Endothelial cell of umbilical vein (primary cell): ENCODE measurements at regions not wholly inside any gene's neighbourhood (a gene's known extent, or its start where the extent isn't known, plus 50 kb on each side); places are given as distances from the start of the nearest gene placed in this dataset.

Source experiments
- BruUV-seq: library from RNA; stranded (reverse); fragments of 400-500 nt; replicated peaks from 2 replicates; lab custom pipeline; 2021; lab: Mats Ljungman, UMichigan
- CTCF ChIA-PET: fragments of 300-600, 350-600 bp; sonication (Branson Sonifier 250); formaldehyde crosslinking; loops from one replicate; lab custom pipeline; 2021; ENCODE audit warnings: antibody characterized with exemption, inconsistent platforms; lab: Charles Lee
- POLR2A ChIA-PET: fragments of 300-600, 350-600 bp; sonication (Branson Sonifier 250); formaldehyde crosslinking; loops from one replicate; lab custom pipeline; 2021; ENCODE audit warnings: antibody characterized with exemption, inconsistent platforms; lab: Charles Lee
- DNase-seq: peaks from one replicate; pipeline ENCODE4 v3.0.0-alpha.2; 2011; ENCODE audit warnings: low read depth, low spot score
- FAIRE-seq: peaks from 2 replicates; lab custom pipeline; 2011; peaks lifted over from hg19 to GRCh38; lab: Jason Lieb, UNC
- H2AFZ ChIP-seq: 2 replicates; pipeline ENCODE4 v1.6.0; 2012; ENCODE audit warnings: low read depth, low read length, control low read depth, inconsistent platforms
- H3K27ac ChIP-seq: 2 replicates; pipeline ENCODE4 v1.5.1; 2011; ENCODE audit warnings: low read depth, mild to moderate bottlenecking, control low read depth, low read length, moderate library complexity; ENCODE audit not compliant: insufficient read depth
- H3K27me3 ChIP-seq, 2 experiments: 2 replicates each; pipeline versions ENCODE4 v1.6.0 to v1.6.1; 2011; ENCODE audit warnings: low read length in 2 of 2, mixed read lengths in 1 of 2; ENCODE audit not compliant: control insufficient read depth in 2 of 2, insufficient read depth in 2 of 2
- H3K36me3 ChIP-seq, 2 experiments: 2 replicates in 1 of 2; 3 replicates in 1 of 2; pipeline ENCODE4 v1.5.1; 2011; ENCODE audit warnings: low read length in 2 of 2, mild to moderate bottlenecking in 1 of 2, moderate library complexity in 1 of 2; ENCODE audit not compliant: control insufficient read depth in 2 of 2, insufficient read depth in 2 of 2; ENCODE audit errors: extremely low read depth in 1 of 2
- H3K4me1 ChIP-seq: 3 replicates; pipeline ENCODE4 v1.5.1; 2011; ENCODE audit warnings: mild to moderate bottlenecking, low read length; ENCODE audit not compliant: control insufficient read depth, insufficient read depth; ENCODE audit errors: extremely low read depth
- H3K4me2 ChIP-seq: 2 replicates; pipeline ENCODE4 v1.6.1; 2011; ENCODE audit warnings: low read length, control low read depth, mixed read lengths; ENCODE audit not compliant: insufficient read depth
- H3K4me3 ChIP-seq, 3 experiments: fragments of 200-600 bp in 1 of 3; sonication (generic), shearing (Covaris generic) in 1 of 3; replicated peaks in 1 of 3; 2 replicates each; pipeline ENCODE4 v1.5.1; 2011 to 2016; ENCODE audit warnings: control low read depth in 3 of 3, low read length in 3 of 3, mild to moderate bottlenecking in 2 of 3, inconsistent platforms in 1 of 3, low read depth in 1 of 3, moderate library complexity in 1 of 3; ENCODE audit not compliant: insufficient read depth in 1 of 3
- H3K79me2 ChIP-seq: 2 replicates; pipeline ENCODE4 v1.6.0; 2012; ENCODE audit warnings: low read length, inconsistent platforms; ENCODE audit not compliant: control insufficient read depth, insufficient read depth
- H3K9ac ChIP-seq: replicated peaks from 2 replicates; pipeline ENCODE3; 2011; ENCODE audit warnings: low read length, control low read depth; ENCODE audit not compliant: insufficient read depth; ENCODE audit errors: extremely low read depth
- H3K9me1 ChIP-seq: replicated peaks from 3 replicates; pipeline ENCODE4 v1.6.0; 2011; ENCODE audit warnings: mild to moderate bottlenecking, low read length; ENCODE audit not compliant: control insufficient read depth, insufficient read depth; ENCODE audit errors: extremely low read depth
- H3K9me3 ChIP-seq: replicated peaks from 2 replicates; pipeline ENCODE4 v1.5.1; 2012; ENCODE audit warnings: low read length, inconsistent platforms; ENCODE audit not compliant: control insufficient read depth, insufficient read depth
- H4K20me1 ChIP-seq: replicated peaks from 2 replicates; pipeline ENCODE3; 2011; ENCODE audit warnings: mild to moderate bottlenecking, low read length; ENCODE audit not compliant: control insufficient read depth, insufficient read depth; ENCODE audit errors: extremely low read depth
- EZH2 ChIP-seq: IDR thresholded peaks from 2 replicates; pipeline ENCODE4 v1.6.1; 2012; ENCODE audit warnings: borderline replicate concordance, low read depth, mild to moderate bottlenecking, moderate library complexity, low read length, inconsistent platforms; ENCODE audit not compliant: severe bottlenecking
- FOS ChIP-seq: IDR thresholded peaks from 2 replicates; pipeline ENCODE4 v1.6.1; 2011; ENCODE audit warnings: mild to moderate bottlenecking, low read length, moderate library complexity, borderline replicate concordance; ENCODE audit not compliant: insufficient read depth
- GATA2 ChIP-seq: IDR thresholded peaks from 2 replicates; pipeline ENCODE4 v1.7.0; 2011; ENCODE audit warnings: low read depth, mild to moderate bottlenecking, moderate library complexity, mixed read lengths, low read length; ENCODE audit not compliant: insufficient read length, insufficient read depth
- JUN ChIP-seq: IDR thresholded peaks from 2 replicates; pipeline ENCODE4 v1.6.1; 2011; ENCODE audit warnings: borderline replicate concordance, low read depth; ENCODE audit not compliant: insufficient read length, insufficient read depth
- MYC ChIP-seq: IDR thresholded peaks from one replicate; pipeline ENCODE4 v1.6.1; 2011; ENCODE audit warnings: mild to moderate bottlenecking, low read depth, low read length
- POLR2A ChIP-seq: IDR thresholded peaks from 2 replicates; pipeline ENCODE4 v1.6.1; 2012; ENCODE audit warnings: low read depth, mild to moderate bottlenecking, control low read depth, low read length
- POLR2AphosphoS5 ChIP-seq: IDR thresholded peaks from 2 replicates; pipeline ENCODE4 v1.6.1; 2012; ENCODE audit warnings: low read depth, mild to moderate bottlenecking, control low read depth, low read length, moderate library complexity; ENCODE audit not compliant: insufficient read depth
- dilution Hi-C: fragments of 300-500 bp; cut with MboI; formaldehyde crosslinking; loops from one replicate; pipeline ENCODE4 v1.15.0; 2019; ENCODE audit warnings: low sequenced_read_pairs; ENCODE audit not compliant: extremely low pct_ligation_motif_present
- intact Hi-C: fragments of 100-400 bp; cut with micrococcal nuclease; formaldehyde crosslinking; loops from one replicate; pipeline ENCODE4 v1.10.0; 2022
- TF ChIP-seq, protein P1 (sequence below), 2 donors: IDR thresholded peaks; 1 replicate in 1 of 2; 2 replicates in 1 of 2; pipeline ENCODE4 v1.5.1; 2011; ENCODE audit warnings: low read length in 2 of 2, mild to moderate bottlenecking in 2 of 2, moderate library complexity in 2 of 2, control low read depth in 1 of 2, inconsistent platforms in 1 of 2, low read depth in 1 of 2; ENCODE audit not compliant: insufficient read depth in 1 of 2; ENCODE audit errors: extremely low read depth in 1 of 2
- TF ChIP-seq, protein P2 (sequence below): IDR thresholded peaks from 2 replicates; pipeline ENCODE4 v1.6.1; 2011; ENCODE audit not compliant: insufficient read depth, insufficient read length

DNA sequence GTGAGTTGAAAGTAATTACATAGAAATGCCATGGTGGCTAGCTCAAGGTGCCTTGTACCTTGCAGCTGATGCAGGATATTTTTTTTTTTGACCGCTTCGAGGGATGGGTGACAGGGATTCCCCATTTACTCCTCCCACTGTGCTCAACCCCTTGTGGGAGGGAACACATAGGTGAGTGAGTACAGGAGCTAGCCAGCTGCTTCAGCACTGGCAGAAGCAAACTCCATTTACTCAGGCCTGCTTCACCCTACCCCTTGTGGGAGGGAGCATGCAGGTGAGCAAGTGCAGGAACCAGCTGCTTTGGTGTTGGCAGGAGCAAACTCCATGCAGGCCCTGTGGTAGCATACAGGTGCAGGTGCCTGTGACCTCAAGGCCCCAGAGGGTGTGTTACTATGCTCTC is 330.1 kb downstream of the TDRD3 start:
- TF ChIP-seq GATA2: no peak
- no peak for TF ChIP-seq POLR2AphosphoS5
- no peak for TF ChIP-seq EZH2
- TF ChIP-seq JUN: no peak
- TF ChIP-seq MYC: no peak
- no peak for TF ChIP-seq FOS
- TF ChIP-seq, protein P1, sequence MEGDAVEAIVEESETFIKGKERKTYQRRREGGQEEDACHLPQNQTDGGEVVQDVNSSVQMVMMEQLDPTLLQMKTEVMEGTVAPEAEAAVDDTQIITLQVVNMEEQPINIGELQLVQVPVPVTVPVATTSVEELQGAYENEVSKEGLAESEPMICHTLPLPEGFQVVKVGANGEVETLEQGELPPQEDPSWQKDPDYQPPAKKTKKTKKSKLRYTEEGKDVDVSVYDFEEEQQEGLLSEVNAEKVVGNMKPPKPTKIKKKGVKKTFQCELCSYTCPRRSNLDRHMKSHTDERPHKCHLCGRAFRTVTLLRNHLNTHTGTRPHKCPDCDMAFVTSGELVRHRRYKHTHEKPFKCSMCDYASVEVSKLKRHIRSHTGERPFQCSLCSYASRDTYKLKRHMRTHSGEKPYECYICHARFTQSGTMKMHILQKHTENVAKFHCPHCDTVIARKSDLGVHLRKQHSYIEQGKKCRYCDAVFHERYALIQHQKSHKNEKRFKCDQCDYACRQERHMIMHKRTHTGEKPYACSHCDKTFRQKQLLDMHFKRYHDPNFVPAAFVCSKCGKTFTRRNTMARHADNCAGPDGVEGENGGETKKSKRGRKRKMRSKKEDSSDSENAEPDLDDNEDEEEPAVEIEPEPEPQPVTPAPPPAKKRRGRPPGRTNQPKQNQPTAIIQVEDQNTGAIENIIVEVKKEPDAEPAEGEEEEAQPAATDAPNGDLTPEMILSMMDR (IDR thresholded peaks at IDR 0.05; ENCODE audit: extremely low read depth in 1 of 2, insufficient read depth in 1 of 2, low read depth in 1 of 2, low read length in 2 of 2): no peak
- TF ChIP-seq POLR2A: no peak
- TF ChIP-seq, protein P2, sequence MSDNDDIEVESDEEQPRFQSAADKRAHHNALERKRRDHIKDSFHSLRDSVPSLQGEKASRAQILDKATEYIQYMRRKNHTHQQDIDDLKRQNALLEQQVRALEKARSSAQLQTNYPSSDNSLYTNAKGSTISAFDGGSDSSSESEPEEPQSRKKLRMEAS: no peak
- Histone ChIP-seq H3K27ac (no peak overlapping the region), H3K9me1 (no peaks in the 10 kb centered on the region), H3K27me3 (peaks cover 0 to 1% of the 10 kb centered on the region in 2 experiments), H3K4me1 (no peaks in the 10 kb centered on the region), H3K36me3 (no peaks in the 10 kb centered on the region), H3K9ac (no peak overlapping the region), H3K9me3 (no peaks in the 10 kb centered on the region), H3K79me2 (no peaks in the 10 kb centered on the region), H4K20me1 (no peaks in the 10 kb centered on the region), H3K4me2 (no peak overlapping the region), H2AFZ (no peak overlapping the region), H3K4me3 (no peak overlapping the region)
- BruUV-seq: no TSS peak
- CTCF ChIA-PET: no interaction called here
- DNase-seq: no peak
- intact Hi-C loops: no loop called here
- FAIRE-seq: no peak
- POLR2A ChIA-PET: no interaction called here
- dilution Hi-C loops: no loop called here
